ENCODE measurements at regions not wholly inside any gene's neighbourhood (a gene's known extent, or its start where the extent isn't known, plus 50 kb on each side); places are given as distances from the start of the nearest gene placed in this dataset.
"Not testable (repeated sequence)": the region's sequence is repeated elsewhere in the genome, so short reads cannot be mapped to it uniquely, and the experiment has no call there.

DNA sequence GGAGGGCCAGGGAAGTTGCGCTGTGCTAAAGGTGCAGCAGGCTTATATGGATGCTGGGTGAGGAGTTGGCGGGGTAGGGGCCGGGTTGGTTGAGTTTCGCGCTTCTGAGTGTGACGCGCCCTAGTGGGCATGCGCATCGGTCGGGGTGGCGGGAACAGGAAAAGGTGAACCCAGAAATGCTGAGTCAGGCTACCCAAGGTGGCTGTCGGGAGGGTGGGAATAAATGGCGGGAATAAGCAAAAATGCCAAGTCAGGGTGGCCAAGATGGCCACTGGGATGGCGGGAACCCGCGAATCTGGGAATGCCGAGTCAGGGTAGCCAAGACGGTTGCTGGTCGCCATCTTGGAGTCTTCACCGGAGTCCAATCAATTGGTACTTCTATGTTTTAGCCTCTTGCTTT lies 580.0 kb downstream of the SUCLG1 start:
- no peak for DNase-seq
- H3K27me3 ChIP-seq (replicated peaks; ENCODE audit: insufficient read depth): no peaks in the 10 kb centered on the region
- no peak overlapping the region for H3K4me3 ChIP-seq
- H3K9ac ChIP-seq: no peak overlapping the region
- H3K4me2 ChIP-seq (ENCODE audit: unreplicated experiment): no peak overlapping the region
- no peaks in the 10 kb centered on the region for H3K9me3 ChIP-seq (ENCODE audit: low read depth)
- TF ChIP-seq EZH2 (IDR thresholded peaks at IDR 0.05; ENCODE audit: insufficient read depth, poor library complexity, severe bottlenecking): no peak
- TF ChIP-seq EZH2phosphoT487 (IDR thresholded peaks at IDR 0.05; ENCODE audit: insufficient read depth, low read depth): no peak
- H3K79me2 ChIP-seq (ENCODE audit: insufficient read depth): no peaks in the 10 kb centered on the region
- in situ Hi-C loops (cut with MboI): no loop called here
- no peaks in the 10 kb centered on the region for H3K36me3 ChIP-seq (ENCODE audit: low read depth)
- WGBS, 2 experiments (ENCODE audit: low coverage in 1 of 2, low lambda C conversion rate in 2 of 2, missing lambda C conversion rate in 2 of 2): 72 to 73% methylated on average over 15 to 20 of the region's 20 CpGs
- no peaks in the 10 kb centered on the region for H3K9me2 ChIP-seq (ENCODE audit: insufficient read depth)
- no peaks in the 10 kb centered on the region for H3K4me1 ChIP-seq (ENCODE audit: insufficient read depth)
- no peaks in the 10 kb centered on the region for H4K20me1 ChIP-seq (ENCODE audit: insufficient read depth)
- H3K27ac ChIP-seq: no peak overlapping the region
- H3F3A ChIP-seq (ENCODE audit: insufficient read depth): no peaks in the 10 kb centered on the region
- no peak overlapping the region for H2AFZ ChIP-seq

GRCh38 chr2:83877261-83877660 lies 581.8 kb downstream of the SUCLG1 start:
- H3K27me3 ChIP-seq (replicated peaks; ENCODE audit: insufficient read depth); H3K9ac ChIP-seq; H3K27ac ChIP-seq; H2AFZ ChIP-seq; H3K9me3 ChIP-seq (ENCODE audit: low read depth); DNase-seq; H3F3A ChIP-seq (ENCODE audit: insufficient read depth); H3K9me2 ChIP-seq (ENCODE audit: insufficient read depth); H4K20me1 ChIP-seq (ENCODE audit: insufficient read depth); H3K4me2 ChIP-seq (ENCODE audit: unreplicated experiment); H3K79me2 ChIP-seq (ENCODE audit: insufficient read depth); H3K36me3 ChIP-seq (ENCODE audit: low read depth); H3K4me3 ChIP-seq; in situ Hi-C loops (cut with MboI); H3K4me1 ChIP-seq (ENCODE audit: insufficient read depth): not testable (repeated sequence)
- 58 to 67% methylated on average over 16 to 17 of the region's 17 CpGs for WGBS, 2 experiments (ENCODE audit: low coverage in 1 of 2, low lambda C conversion rate in 2 of 2, missing lambda C conversion rate in 2 of 2)

- Histone ChIP-seq H3K4me1 (ENCODE audit: insufficient read depth) (no peaks in the 10 kb centered on the region), H3K79me2 (ENCODE audit: insufficient read depth) (no peaks in the 10 kb centered on the region), H3K27me3 (replicated peaks; ENCODE audit: insufficient read depth) (no peaks in the 10 kb centered on the region), H3K9me3 (ENCODE audit: low read depth) (no peaks in the 10 kb centered on the region), H3K9ac (no peak overlapping the region), H3K27ac (no peak overlapping the region), H4K20me1 (ENCODE audit: insufficient read depth) (no peaks in the 10 kb centered on the region), H3K9me2 (ENCODE audit: insufficient read depth) (no peaks in the 10 kb centered on the region), H3K36me3 (ENCODE audit: low read depth) (no peaks in the 10 kb centered on the region), H3F3A (ENCODE audit: insufficient read depth) (no peaks in the 10 kb centered on the region), H3K4me2 (ENCODE audit: unreplicated experiment) (no peak overlapping the region), H2AFZ (no peak overlapping the region), H3K4me3 (no peak overlapping the region)
- WGBS, 2 experiments (ENCODE audit: low coverage in 1 of 2, low lambda C conversion rate in 2 of 2, missing lambda C conversion rate in 2 of 2): 59 to 62% methylated on average over 14 of the region's 14 CpGs
- in situ Hi-C loops (cut with MboI): no loop called here
- no peak for TF ChIP-seq EZH2phosphoT487 (IDR thresholded peaks at IDR 0.05; ENCODE audit: insufficient read depth, low read depth)
- no peak for TF ChIP-seq EZH2 (IDR thresholded peaks at IDR 0.05; ENCODE audit: insufficient read depth, poor library complexity, severe bottlenecking)
- no peak for DNase-seq
Measured at GRCh38 chr2:83874712-83875430, 584.2 kb downstream of the SUCLG1 start.

DNA sequence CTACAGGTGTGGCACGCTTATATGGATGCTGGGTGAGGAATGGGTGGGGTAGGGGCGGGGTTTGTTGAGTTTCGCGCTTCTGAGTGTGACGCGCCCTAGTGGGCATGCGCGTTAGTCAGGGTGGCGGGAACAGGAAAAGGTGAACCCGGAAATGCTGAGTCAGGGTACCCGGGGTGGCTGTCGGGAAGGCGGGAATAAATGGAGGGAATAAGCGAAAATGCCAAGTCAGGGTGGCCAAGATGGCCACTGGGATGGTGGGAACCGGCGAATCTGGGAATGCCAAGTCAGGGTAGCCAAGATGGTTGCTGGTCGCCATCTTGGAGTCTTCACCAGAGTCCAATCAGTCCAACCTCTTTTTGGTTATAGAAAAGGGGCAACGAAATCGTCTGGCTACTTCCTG lies 585.0 kb downstream of the SUCLG1 start:
- Histone ChIP-seq H3K36me3 (ENCODE audit: low read depth) (no peaks in the 10 kb centered on the region), H3K27me3 (replicated peaks; ENCODE audit: insufficient read depth) (no peaks in the 10 kb centered on the region), H3K4me3 (no peak overlapping the region), H3K27ac (no peak overlapping the region), H3K4me1 (ENCODE audit: insufficient read depth) (no peaks in the 10 kb centered on the region), H2AFZ (no peak overlapping the region), H3K4me2 (ENCODE audit: unreplicated experiment) (no peak overlapping the region), H3K9ac (no peak overlapping the region), H3K79me2 (ENCODE audit: insufficient read depth) (no peaks in the 10 kb centered on the region), H4K20me1 (ENCODE audit: insufficient read depth) (no peaks in the 10 kb centered on the region), H3K9me2 (ENCODE audit: insufficient read depth) (no peaks in the 10 kb centered on the region), H3K9me3 (ENCODE audit: low read depth) (no peaks in the 10 kb centered on the region), H3F3A (ENCODE audit: insufficient read depth) (no peaks in the 10 kb centered on the region)
- in situ Hi-C loops (cut with MboI): no loop called here
- TF ChIP-seq EZH2 (IDR thresholded peaks at IDR 0.05; ENCODE audit: insufficient read depth, poor library complexity, severe bottlenecking): no peak
- TF ChIP-seq EZH2phosphoT487 (IDR thresholded peaks at IDR 0.05; ENCODE audit: insufficient read depth, low read depth): no peak
- 68 to 69% methylated on average over 19 of the region's 19 CpGs for WGBS, 2 experiments (ENCODE audit: low coverage in 1 of 2, low lambda C conversion rate in 2 of 2, missing lambda C conversion rate in 2 of 2)
- DNase-seq: no peak

DNA sequence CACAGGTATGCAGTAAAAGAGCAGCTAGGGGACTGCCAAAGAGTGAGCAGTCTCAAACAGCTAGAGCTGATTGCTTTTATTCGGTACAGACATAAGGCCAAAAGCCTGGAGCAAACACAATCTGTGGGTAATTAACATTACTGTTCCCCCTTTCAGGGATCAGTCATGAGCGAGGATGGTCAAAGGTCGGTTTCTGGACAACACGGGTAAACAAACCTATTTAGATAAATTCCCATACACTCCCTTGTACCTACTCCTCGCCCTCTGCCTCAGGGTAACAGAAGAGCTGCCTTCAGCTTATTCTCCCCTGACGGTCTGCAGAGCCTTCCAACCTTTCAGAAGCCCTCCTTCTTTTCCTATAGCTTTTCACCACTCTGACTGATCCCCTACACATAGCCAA lies 586.0 kb downstream of the SUCLG1 start:
- no peak overlapping the region for H3K4me2 ChIP-seq (ENCODE audit: unreplicated experiment)
- no peaks in the 10 kb centered on the region for H3K9me3 ChIP-seq (ENCODE audit: low read depth)
- H3K4me3 ChIP-seq: no peak overlapping the region
- DNase-seq: no peak
- no peaks in the 10 kb centered on the region for H4K20me1 ChIP-seq (ENCODE audit: insufficient read depth)
- in situ Hi-C loops (cut with MboI): no loop called here
- H3F3A ChIP-seq (ENCODE audit: insufficient read depth): no peaks in the 10 kb centered on the region
- H3K27me3 ChIP-seq (replicated peaks; ENCODE audit: insufficient read depth): no peaks in the 10 kb centered on the region
- H3K79me2 ChIP-seq (ENCODE audit: insufficient read depth): no peaks in the 10 kb centered on the region
- H3K9ac ChIP-seq: no peak overlapping the region
- no peak overlapping the region for H2AFZ ChIP-seq
- H3K4me1 ChIP-seq (ENCODE audit: insufficient read depth): no peaks in the 10 kb centered on the region
- 34 to 39% methylated on average over 6 of the region's 6 CpGs for WGBS, 2 experiments (ENCODE audit: low coverage in 1 of 2, low lambda C conversion rate in 2 of 2, missing lambda C conversion rate in 2 of 2)
- no peaks in the 10 kb centered on the region for H3K9me2 ChIP-seq (ENCODE audit: insufficient read depth)
- no peaks in the 10 kb centered on the region for H3K36me3 ChIP-seq (ENCODE audit: low read depth)
- no peak overlapping the region for H3K27ac ChIP-seq
- TF ChIP-seq EZH2 (IDR thresholded peaks at IDR 0.05; ENCODE audit: insufficient read depth, poor library complexity, severe bottlenecking) (no peak), EZH2phosphoT487 (IDR thresholded peaks at IDR 0.05; ENCODE audit: insufficient read depth, low read depth) (no peak)

Measured in GM23248 (cell line).